NCI-H187 (cell line): ENCODE measurements at regions not wholly inside any gene's neighbourhood (a gene's known extent, or its start where the extent isn't known, plus 50 kb on each side); places are given as distances from the start of the nearest gene placed in this dataset.
"Not testable (repeated sequence)": the region's sequence is repeated elsewhere in the genome, so short reads cannot be mapped to it uniquely, and the experiment has no call there.

Experiments
- DNase-seq, 2 experiments: peaks; one replicate each; lab custom pipeline; 2025; lab: John Stamatoyannopoulos, UW

DNA sequence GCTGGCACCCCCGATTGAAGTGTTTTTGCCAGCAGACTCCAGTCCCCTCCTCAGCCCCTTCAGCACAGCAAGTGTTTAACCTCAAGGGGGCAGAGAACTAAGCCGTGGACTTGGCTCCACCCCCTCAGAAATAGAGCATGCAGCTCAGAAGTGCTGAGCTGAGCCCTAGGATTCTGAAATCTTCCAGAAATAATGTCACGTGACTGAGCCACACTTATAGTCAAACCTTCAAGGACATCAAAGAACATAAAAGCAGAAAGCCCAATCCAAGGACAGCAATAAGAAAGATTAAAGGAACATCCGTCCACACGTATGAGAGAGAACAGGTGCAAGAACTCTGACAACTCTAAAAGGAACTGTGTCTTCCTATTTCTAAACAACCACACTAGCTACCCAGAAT, 317.7 kb upstream of the LRFN5 start:
- DNase-seq = no peak

GRCh38 chr14:41285186-41285748, 321.4 kb upstream of the LRFN5 start:
- DNase-seq = no peak

DNA sequence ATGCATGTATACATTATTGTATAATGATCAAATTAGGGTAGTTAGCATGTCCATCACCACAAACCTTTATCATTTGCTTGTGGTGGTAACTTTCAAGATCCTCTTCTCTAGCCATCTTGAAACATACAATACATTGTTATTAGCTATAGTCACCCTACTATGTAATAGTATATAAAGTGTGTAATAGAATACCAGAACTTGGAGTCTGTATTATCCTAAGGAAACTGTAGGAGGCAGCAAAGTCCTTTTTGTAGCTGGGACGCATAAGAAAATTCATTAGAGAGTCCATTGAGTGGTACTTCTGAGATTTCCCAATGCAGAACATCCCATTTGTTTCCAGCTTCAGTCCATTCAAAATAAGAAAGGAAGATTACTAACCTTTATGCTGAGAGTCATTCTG, 325.9 kb upstream of the LRFN5 start:
- peak in 1 of 2 experiments; percentile 41 for DNase-seq

DNA sequence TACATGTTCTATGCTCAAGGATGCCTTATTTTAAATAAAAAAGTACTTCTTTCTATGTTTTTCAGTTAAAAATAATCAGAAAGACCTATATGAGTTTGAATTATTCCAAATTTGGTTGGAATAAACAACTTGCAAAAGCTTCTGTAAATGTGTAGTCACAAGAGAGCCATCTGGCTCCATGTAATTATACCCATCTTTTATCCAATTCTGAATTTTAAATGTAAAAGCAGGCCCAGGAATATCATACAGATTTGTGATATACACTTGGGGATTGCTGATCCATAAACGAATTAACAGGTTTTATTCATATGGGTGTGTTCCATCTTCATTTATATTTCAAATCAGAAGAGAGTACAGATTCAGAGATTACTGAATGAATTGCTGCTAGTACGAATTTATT, 329.2 kb upstream of the LRFN5 start:
- no peak for DNase-seq

DNA sequence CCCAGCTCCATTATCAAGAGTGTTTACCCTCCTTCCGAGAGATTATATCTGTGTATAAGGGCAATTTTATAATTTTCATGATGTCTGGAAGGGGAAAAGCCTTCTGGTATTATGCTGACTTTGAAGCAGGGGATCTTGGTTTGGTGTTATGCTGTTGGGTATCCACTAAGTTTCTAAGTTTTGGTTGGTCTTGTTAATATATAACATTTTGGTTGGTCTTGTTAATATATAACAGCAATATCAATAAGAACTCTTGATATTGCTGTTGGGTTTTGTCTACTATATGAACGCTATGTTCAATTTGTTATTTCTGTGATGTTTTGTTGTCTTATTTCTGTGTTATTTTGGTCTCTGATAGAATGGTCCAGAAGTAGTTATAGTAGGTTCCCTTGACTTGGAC, 349.2 kb upstream of the LRFN5 start:
- DNase-seq = no peak

GRCh38 chr14:41235466-41235865, 371.2 kb upstream of the LRFN5 start:
- DNase-seq = no peak

GRCh38 chr14:41230683-41231082, 376.0 kb upstream of the LRFN5 start:
- no peak for DNase-seq

DNA sequence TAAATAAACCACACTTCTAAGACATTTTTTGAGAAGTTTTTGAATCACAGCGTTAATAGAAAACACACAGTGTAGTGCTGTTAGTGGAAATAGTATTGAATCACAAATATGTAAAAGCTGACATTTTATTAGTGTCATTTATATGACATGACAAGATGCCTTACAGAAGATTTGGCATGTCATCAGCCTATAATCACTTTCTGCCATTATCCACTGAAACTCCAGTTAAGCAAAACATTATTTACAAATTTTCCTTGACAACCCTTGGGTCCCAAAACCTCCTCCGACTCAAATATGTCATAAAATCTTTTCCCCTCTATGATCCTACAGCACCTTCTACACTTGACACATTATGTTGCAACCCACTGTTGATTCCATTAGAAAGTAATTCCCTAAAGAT, 376.9 kb upstream of the LRFN5 start:
- DNase-seq = no peak

DNA sequence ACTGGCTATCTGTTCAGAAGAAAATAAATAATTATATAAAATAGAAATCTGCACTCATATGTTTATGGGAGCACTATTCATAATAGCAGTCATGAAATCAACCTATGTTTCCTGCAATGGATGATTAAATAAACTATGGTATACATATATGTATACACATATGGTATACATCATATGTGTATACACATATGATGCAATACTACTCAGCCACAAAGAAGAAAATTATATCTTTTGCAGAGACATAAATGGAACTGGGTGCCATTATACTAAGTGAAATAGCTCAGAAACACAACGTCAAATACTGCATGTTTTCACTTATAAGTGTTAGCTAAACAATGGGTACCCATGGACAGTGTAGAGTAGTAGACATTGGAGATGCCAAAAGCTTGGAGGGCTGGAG, 381.2 kb upstream of the LRFN5 start:
- DNase-seq = no peak

- DNase-seq = no peak
These were observed 384.1 kb upstream of the LRFN5 start for GRCh38 chr14:41222581-41222980.

GRCh38 chr14:41214978-41215377, 391.7 kb upstream of the LRFN5 start:
- not testable (repeated sequence) for DNase-seq

DNA sequence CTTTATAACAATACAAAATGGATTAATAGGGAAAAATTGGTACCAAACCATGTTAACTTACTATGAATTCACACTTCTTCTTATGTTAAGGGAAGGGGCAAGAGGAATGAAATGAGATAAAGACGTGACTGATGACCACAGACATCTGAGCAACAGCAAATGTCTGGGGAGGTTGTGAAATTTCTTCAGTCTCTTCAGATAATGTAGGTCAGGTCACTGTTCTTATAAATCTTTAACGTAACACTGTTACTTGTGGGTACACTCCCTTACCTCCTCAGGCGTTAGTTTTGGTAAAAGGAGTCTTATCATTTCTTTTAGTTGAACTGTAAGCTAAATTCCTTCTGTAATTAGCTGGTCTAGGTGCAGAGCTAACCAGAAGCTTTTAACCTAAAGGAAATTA, 405.0 kb upstream of the LRFN5 start:
- DNase-seq = no peak

GRCh38 chr14:41187868-41188267, 418.8 kb upstream of the LRFN5 start:
- no peak for DNase-seq

DNA sequence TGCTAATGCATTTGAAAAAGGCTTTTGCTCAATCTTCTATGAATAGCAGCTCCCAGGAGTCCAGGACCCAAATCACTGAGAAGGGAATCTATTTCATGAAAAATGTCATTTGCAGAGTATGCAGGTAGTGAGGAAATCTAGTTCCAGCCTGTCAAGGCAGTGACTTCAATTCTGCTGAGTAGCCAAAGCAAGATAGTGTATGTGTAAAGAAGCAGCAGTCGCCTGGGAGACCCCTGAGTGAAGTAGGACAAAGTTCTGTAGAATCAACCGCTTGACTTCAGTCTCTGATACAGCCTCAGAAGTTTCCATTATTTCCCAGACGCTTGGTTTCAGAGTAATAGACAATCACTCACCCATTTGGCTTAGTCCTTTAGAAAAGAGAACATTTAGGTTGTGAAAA, 435.6 kb upstream of the LRFN5 start:
- DNase-seq = no peak

GRCh38 chr14:41167040-41167439, 439.6 kb upstream of the LRFN5 start:
- no peak for DNase-seq

DNA sequence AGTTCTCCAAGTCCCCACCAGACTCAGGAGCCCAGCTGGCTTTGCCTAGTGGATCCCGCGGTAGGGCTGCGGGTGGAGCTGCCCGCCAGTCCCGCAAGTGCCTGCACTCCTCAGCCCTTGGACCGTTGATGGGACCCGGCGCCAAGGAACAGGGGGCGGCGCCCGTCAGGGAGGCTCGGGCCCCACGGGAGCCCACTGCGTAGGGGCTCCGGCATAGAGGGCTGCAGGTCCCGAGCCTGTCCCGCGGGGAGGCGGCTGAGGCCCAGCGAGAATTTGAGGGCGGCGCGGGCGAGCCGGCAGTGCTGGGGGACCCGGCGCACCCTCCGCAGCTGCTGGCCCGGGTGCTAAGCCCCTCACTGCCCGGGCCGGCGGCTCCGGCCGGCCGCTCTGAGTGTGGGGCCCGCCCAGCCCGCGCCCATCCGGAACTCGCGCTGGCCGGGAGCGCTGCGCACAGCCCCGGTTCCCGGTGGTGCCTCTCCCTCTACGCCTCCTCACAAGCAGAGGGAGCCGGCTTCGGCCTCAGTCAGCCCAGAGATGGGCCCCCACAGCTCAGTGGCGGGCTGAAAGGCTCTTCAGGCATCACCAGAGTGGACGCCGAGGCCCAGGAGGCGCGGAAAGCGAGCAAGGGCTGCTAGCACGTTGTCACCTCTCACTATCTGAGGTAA, 452.4 kb upstream of the LRFN5 start:
- no peak for DNase-seq

- no peak for DNase-seq
These were observed 460.3 kb upstream of the LRFN5 start for GRCh38 chr14:41146391-41146790.

GRCh38 chr14:41144370-41144769, 462.3 kb upstream of the LRFN5 start:
- no peak for DNase-seq

DNA sequence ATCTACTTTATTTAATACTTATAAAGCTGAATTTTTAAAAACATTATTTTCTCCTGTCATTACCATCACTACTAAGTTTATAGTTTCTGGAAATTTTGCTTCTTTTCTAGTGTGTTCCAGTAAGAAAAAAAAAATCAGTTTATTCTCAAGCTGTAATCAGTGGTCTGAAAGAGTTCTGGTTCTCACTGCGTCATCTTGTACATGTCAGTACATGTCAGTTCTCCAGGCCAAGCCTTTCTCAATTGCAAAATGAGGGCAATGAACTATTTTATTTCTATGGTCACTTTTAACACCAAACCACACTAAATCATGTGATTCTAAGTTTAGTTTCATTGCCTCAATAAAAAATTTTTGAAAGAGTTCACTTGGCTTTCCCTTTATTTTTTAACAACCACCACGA, 468.9 kb upstream of the LRFN5 start:
- DNase-seq = no peak

DNA sequence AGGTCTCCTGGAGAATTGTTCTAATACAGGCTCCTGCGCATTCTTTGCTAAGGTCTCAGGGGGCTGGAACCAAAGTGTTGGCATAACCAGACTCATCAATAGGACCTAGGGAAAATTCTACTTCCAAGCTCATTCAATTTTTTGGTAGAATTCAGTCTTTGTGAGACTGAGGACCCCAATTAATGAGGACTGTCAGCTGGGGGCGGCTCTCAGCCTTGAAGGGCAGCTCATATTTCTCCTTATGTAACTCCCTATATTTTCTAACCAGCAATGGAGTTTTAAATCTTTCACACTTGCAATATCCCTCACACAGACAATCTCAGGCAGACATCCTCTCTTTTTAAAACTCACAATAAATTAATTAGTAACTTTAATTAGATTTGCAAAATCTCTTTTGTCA, 476.4 kb upstream of the LRFN5 start:
- no peak for DNase-seq

- no peak for DNase-seq
These were observed 486.3 kb upstream of the LRFN5 start for GRCh38 chr14:41120402-41120801.

GRCh38 chr14:41096131-41096530, 510.5 kb upstream of the LRFN5 start:
- no peak for DNase-seq

DNA sequence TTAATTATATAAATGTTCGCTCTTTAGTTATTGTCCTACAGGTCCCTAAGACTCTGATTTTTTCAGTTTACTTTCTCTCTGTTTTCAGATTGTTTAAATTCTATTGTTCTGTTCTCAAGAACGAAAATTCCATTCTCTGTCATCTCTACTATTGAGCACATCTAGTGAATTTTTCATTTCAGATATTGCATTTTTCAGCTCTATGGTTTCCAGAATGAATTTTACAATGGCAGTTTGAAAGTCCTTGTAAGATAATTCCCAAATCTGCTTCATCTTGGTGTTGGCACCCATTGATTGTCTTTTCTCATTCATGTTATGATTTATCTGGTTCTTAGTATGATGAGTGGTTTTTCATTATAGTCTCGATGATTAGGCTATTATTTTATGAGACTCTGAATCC, 519.6 kb upstream of the LRFN5 start:
- DNase-seq = no peak

DNA sequence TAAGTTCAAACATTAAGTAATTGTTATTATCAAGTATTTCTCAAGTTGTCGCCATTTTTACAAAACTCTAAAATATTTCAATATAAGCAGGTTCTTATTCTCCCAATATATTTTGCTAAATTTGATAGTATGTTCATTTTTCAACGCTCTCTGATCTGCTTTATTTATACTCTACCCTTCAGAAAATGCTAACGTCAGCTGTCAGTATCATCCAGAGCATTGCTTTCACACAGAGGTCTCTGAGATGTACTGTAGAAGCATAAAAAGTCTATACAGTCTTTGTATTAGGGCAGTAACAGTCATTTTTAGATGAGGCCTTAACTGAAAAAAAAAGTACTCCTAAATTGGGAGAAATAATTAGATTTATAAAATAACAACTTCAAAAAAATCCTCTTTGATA, 533.1 kb upstream of the LRFN5 start:
- DNase-seq = no peak
